M059J (cell line): ENCODE measurements at regions not wholly inside any gene's neighbourhood (a gene's known extent, or its start where the extent isn't known, plus 50 kb on each side); places are given as distances from the start of the nearest gene placed in this dataset.

Source experiments
- DNase-seq: peaks from one replicate; pipeline ENCODE4 v3.0.0-alpha.2; 2012; ENCODE audit warnings: low read depth

DNA sequence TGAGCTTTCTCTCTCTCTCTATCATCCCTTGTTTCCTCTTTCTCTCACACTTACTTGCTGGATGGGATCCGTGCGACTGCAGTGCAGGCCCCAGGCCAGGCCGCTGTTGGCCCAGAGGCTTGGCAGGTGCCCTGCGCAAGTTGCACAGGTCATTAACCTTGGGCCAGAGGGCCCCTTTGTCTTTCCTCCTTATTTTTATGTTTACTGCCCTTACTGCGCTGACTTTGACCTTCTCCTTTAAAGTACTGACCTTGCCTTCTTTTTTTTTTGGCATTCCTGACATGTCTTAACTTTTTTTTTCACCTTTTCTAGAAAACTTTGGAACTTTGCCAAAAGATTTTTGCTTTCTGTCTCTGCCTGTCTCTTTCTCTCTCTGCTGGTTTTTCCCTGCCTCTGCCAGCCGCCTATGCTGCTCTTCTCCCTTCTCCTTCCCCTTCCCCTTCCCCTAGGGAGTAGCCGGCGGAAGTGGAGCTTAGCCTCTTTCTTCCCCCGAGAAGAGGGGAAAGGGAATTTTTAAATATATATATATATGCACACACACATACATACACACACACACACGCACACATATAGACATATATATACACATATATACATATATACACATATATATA lies 59.6 kb upstream of the CDH4 start:
- DNase-seq: no peak

DNA sequence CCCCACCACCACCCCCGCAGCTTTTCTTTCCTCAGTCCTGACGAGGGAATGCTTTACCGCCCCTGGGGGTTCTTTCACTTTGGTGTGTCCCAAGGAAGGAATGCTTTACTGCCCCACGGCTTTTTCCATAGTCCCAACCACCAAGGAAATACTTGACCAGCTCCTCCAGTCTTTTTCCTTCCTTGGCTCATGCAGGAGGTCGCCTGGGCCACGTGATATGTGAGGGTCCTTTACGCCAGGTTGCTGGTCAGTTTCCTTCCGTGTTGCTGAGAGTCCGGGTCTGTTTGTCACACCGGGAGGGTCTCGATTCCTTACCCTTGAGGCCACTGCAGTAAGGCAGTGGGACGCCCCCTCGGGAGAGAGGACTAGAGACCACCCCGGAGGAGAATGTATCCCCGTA lies 58.9 kb upstream of the CDH4 start:
- DNase-seq: no peak
